ENCODE measurements at regions not wholly inside any gene's neighbourhood (a gene's known extent, or its start where the extent isn't known, plus 50 kb on each side); places are given as distances from the start of the nearest gene placed in this dataset.

- Histone ChIP-seq H3K4ac (replicated peaks; ENCODE audit: insufficient read length, low read depth, low read length) (no peak overlapping the region), H3K18ac (ENCODE audit: extremely low read depth, low read length) (no peak overlapping the region), H2BK15ac (ENCODE audit: low read length) (no peak overlapping the region), H3K79me1 (ENCODE audit: low read depth, low read length) (no peaks in the 10 kb centered on the region), H4K20me1 (replicated peaks in 1 of 2; ENCODE audit: control insufficient read depth in 1 of 2, insufficient read depth in 2 of 2, low read length in 2 of 2) (no peaks in the 10 kb centered on the region), H4K5ac (ENCODE audit: insufficient read length, low read depth, low read length) (no peak overlapping the region), H3K4me2 (ENCODE audit: insufficient read depth in 1 of 2, low read depth in 2 of 2, low read length in 2 of 2) (no peak overlapping the region), H2AFZ (ENCODE audit: low read length) (no peak overlapping the region), H3K9ac (replicated peaks in 1 of 4; ENCODE audit: extremely low read depth in 1 of 4, low read depth in 3 of 4, low read length in 3 of 4) (no peak overlapping the region), H3K23ac (ENCODE audit: insufficient read length) (no peak overlapping the region), H4K8ac (ENCODE audit: extremely low read depth, insufficient read depth, low read length) (no peak overlapping the region), H3K14ac (ENCODE audit: insufficient read length) (no peak overlapping the region), H3K56ac (replicated peaks; ENCODE audit: insufficient read length, low read depth, low read length) (no peak overlapping the region), H2BK12ac (ENCODE audit: low read depth, low read length) (no peak overlapping the region), H3K79me2 (ENCODE audit: control insufficient read depth in 1 of 2, insufficient read depth in 2 of 2, low read length in 2 of 2) (no peaks in the 10 kb centered on the region), H3K27ac (ENCODE audit: low read depth, low read length) (no peak overlapping the region), H3K9me3 (ENCODE audit: insufficient read depth in 2 of 2, low read depth in 1 of 2, low read length in 1 of 2) (no peaks in the 10 kb centered on the region), H3K36me3 (ENCODE audit: control insufficient read depth in 2 of 4, insufficient read depth in 4 of 4, low read length in 3 of 4) (no peaks in the 10 kb centered on the region), H2BK5ac (ENCODE audit: low read depth, low read length) (no peak overlapping the region), H4K91ac (replicated peaks; ENCODE audit: insufficient read length, low read length) (no peak overlapping the region), H2AK5ac (ENCODE audit: low read depth, low read length) (no peak overlapping the region), H3K27me3 (replicated peaks in 1 of 4; ENCODE audit: control insufficient read depth in 3 of 4, extremely low read depth in 1 of 4, insufficient read depth in 3 of 4, low read length in 3 of 4) (no peaks in the 10 kb centered on the region), H3K4me1 (replicated peaks in 1 of 4; ENCODE audit: control insufficient read depth in 3 of 4, insufficient read depth in 4 of 4, low read length in 3 of 4) (no peaks in the 10 kb centered on the region), H2BK20ac (ENCODE audit: low read length) (no peak overlapping the region), H3K23me2 (ENCODE audit: low read depth, low read length) (no peaks in the 10 kb centered on the region), H2BK120ac (replicated peaks; ENCODE audit: low read depth, low read length) (no peak overlapping the region), H3K4me3 (ENCODE audit: extremely low read depth in 1 of 4, insufficient read depth in 2 of 4, low read depth in 3 of 4, low read length in 4 of 4) (no peak overlapping the region)
- CTCF ChIA-PET (ENCODE audit: partially characterized antibody): no interaction called here
- FAIRE-seq: no peak
- POLR2A ChIA-PET (ENCODE audit: partially characterized antibody): no interaction called here
- TF ChIP-seq RNF2 (IDR thresholded peaks at IDR 0.05; ENCODE audit: borderline replicate concordance, low read depth, low read length, missing control alignments, poor library complexity, severe bottlenecking): no peak
- TF ChIP-seq EP300 (IDR thresholded peaks at IDR 0.05; ENCODE audit: borderline replicate concordance in 1 of 2, low read depth in 2 of 2, low read length in 2 of 2): no peak
- no peak for TF ChIP-seq RAD21 (IDR thresholded peaks at IDR 0.05 in 1 of 2, conservative IDR thresholded peaks at IDR 0.05 in 1 of 2; ENCODE audit: low read depth in 2 of 2, low read length in 2 of 2)
- TF ChIP-seq SP2 (IDR thresholded peaks at IDR 0.05; ENCODE audit: low read length): no peak
- TF ChIP-seq SP1 (IDR thresholded peaks at IDR 0.05; ENCODE audit: low read depth, low read length): no peak
- TF ChIP-seq GTF2F1 (IDR thresholded peaks at IDR 0.05; ENCODE audit: borderline replicate concordance, low read depth, low read length): no peak
- no peak for TF ChIP-seq YY1 (IDR thresholded peaks at IDR 0.05; ENCODE audit: low read depth, low read length)
- no peak for TF ChIP-seq CHD1 (IDR thresholded peaks at IDR 0.05; ENCODE audit: low read depth, low read length)
- 88% methylated on average over 2 of the region's 2 CpGs; no CpG with 5 or more reads in 1 of the 2 experiments for WGBS, 2 experiments (ENCODE audit: extremely low coverage in 1 of 2, insufficient coverage in 1 of 2, insufficient read length in 1 of 2, insufficient replicate concordance in 2 of 2, low coverage in 1 of 2, low lambda C conversion rate in 2 of 2, missing lambda C conversion rate in 1 of 2)
- DNase-seq (ENCODE audit: low read depth in 1 of 2, low spot score in 2 of 2): no peak
Observed at GRCh38 chr4:11133868-11134267, 294.8 kb downstream of the HS3ST1 start.

Data from H1 (cell line).